DND-41 (cell line): ENCODE measurements at regions not wholly inside any gene's neighbourhood (a gene's known extent, or its start where the extent isn't known, plus 50 kb on each side); places are given as distances from the start of the nearest gene placed in this dataset.
"Not testable (repeated sequence)": the region's sequence is repeated elsewhere in the genome, so short reads cannot be mapped to it uniquely, and the experiment has no call there.

Experiments
- ATAC-seq: fragments of 200-7000 bp; cut with Tn5 transposase; 3 replicates; pipeline ENCODE4 v1.9.1; 2021; ENCODE audit warnings: low read depth; ENCODE audit not compliant: insufficient read depth
- DNase-seq: peaks from one replicate; pipeline ENCODE4 v3.0.0-alpha.2; 2020
- H2AFZ ChIP-seq: 2 replicates; pipeline ENCODE4 v1.6.0; 2012; ENCODE audit warnings: low read depth, low read length
- H3K27ac ChIP-seq: 2 replicates; pipeline ENCODE4 v1.5.1; 2012; ENCODE audit warnings: low read length, inconsistent platforms
- H3K27me3 ChIP-seq: fragments of 200-600 bp; sonication (generic); 2 replicates; pipeline ENCODE4 v1.6.0; 2012; ENCODE audit warnings: low read length, mild to moderate bottlenecking, inconsistent platforms; ENCODE audit not compliant: insufficient read depth, poor library complexity
- H3K36me3 ChIP-seq: 2 replicates; pipeline ENCODE4 v1.5.1; 2012; ENCODE audit warnings: low read length, inconsistent platforms; ENCODE audit not compliant: insufficient read depth
- H3K4me1 ChIP-seq: 2 replicates; pipeline ENCODE4 v1.5.1; 2012; ENCODE audit warnings: mild to moderate bottlenecking, low read length; ENCODE audit not compliant: insufficient read depth
- H3K4me2 ChIP-seq: 2 replicates; pipeline ENCODE4 v1.6.0; 2012; ENCODE audit warnings: mild to moderate bottlenecking, moderate library complexity, low read length, inconsistent platforms; ENCODE audit not compliant: insufficient read depth
- H3K4me3 ChIP-seq, 2 experiments: fragments of 200-600 bp in 1 of 2; shearing (Covaris generic) in 1 of 2; 2 replicates each; pipeline ENCODE4 v1.5.1; 2012 to 2016; ENCODE audit warnings: inconsistent platforms in 2 of 2, low read length in 2 of 2, mild to moderate bottlenecking in 2 of 2, low read depth in 1 of 2, moderate library complexity in 1 of 2
- H3K79me2 ChIP-seq: 2 replicates; pipeline ENCODE4 v1.6.0; 2012; ENCODE audit warnings: low read length, inconsistent platforms; ENCODE audit not compliant: insufficient read depth
- H3K9ac ChIP-seq: 2 replicates; pipeline ENCODE4 v1.6.0; 2012; ENCODE audit warnings: low read depth, mild to moderate bottlenecking, inconsistent platforms, low read length, moderate library complexity
- H3K9me3 ChIP-seq: 2 replicates; pipeline ENCODE4 v1.5.1; 2012; ENCODE audit warnings: low read length, moderate library complexity, mild to moderate bottlenecking, inconsistent platforms; ENCODE audit not compliant: insufficient read depth, severe bottlenecking
- H4K20me1 ChIP-seq: 2 replicates; pipeline ENCODE4 v1.6.0; 2012; ENCODE audit warnings: low read length; ENCODE audit not compliant: insufficient read depth
- EZH2 ChIP-seq: IDR thresholded peaks from 3 replicates; pipeline ENCODE4 v1.6.1; 2012; ENCODE audit warnings: borderline replicate concordance, low read depth, mild to moderate bottlenecking, moderate library complexity, low read length, inconsistent platforms; ENCODE audit not compliant: severe bottlenecking
- TF ChIP-seq, protein P1 (sequence below): IDR thresholded peaks from 2 replicates; pipeline ENCODE4 v1.5.1; 2012; ENCODE audit warnings: borderline replicate concordance, low read length, moderate library complexity, mild to moderate bottlenecking; ENCODE audit not compliant: poor library complexity, severe bottlenecking; ENCODE audit errors: extremely low read depth

DNA sequence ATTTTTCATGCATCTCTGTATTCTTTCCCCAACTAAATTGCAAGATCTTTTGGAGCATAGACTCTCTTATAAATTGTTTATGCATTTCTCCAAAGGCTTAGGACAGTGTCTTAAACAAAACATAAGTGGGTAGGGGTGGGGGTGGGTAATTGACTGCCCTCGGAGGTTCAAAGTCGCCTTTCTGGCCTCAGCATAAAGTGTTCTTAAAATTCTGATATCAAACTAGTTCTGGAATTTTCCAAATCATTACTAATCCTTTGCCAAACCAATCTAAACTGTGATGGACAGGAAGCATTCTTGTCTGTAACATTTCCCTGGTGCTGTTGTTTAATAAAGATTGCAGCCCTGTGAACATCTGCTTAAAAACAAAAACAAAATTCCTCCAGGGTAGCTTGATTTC is 61.8 kb upstream of the FAT3 start:
- ATAC-seq (no peak), DNase-seq (no peak)
- H3K4me2 ChIP-seq, result no peak overlapping the region
- H3K9ac ChIP-seq, result no peak overlapping the region
- H3K27ac ChIP-seq, result no peak overlapping the region
- no peaks in the 10 kb centered on the region for H3K27me3 ChIP-seq
- H3K9me3 ChIP-seq, result no peaks in the 10 kb centered on the region
- TF ChIP-seq, protein P1, sequence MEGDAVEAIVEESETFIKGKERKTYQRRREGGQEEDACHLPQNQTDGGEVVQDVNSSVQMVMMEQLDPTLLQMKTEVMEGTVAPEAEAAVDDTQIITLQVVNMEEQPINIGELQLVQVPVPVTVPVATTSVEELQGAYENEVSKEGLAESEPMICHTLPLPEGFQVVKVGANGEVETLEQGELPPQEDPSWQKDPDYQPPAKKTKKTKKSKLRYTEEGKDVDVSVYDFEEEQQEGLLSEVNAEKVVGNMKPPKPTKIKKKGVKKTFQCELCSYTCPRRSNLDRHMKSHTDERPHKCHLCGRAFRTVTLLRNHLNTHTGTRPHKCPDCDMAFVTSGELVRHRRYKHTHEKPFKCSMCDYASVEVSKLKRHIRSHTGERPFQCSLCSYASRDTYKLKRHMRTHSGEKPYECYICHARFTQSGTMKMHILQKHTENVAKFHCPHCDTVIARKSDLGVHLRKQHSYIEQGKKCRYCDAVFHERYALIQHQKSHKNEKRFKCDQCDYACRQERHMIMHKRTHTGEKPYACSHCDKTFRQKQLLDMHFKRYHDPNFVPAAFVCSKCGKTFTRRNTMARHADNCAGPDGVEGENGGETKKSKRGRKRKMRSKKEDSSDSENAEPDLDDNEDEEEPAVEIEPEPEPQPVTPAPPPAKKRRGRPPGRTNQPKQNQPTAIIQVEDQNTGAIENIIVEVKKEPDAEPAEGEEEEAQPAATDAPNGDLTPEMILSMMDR, result no peak
- TF ChIP-seq EZH2, result no peak
- no peaks in the 10 kb centered on the region for H3K4me1 ChIP-seq
- no peak overlapping the region for H3K4me3 ChIP-seq
- H4K20me1 ChIP-seq, result no peaks in the 10 kb centered on the region
- no peaks in the 10 kb centered on the region for H3K79me2 ChIP-seq
- no peaks in the 10 kb centered on the region for H3K36me3 ChIP-seq
- H2AFZ ChIP-seq, result no peak overlapping the region

DNA sequence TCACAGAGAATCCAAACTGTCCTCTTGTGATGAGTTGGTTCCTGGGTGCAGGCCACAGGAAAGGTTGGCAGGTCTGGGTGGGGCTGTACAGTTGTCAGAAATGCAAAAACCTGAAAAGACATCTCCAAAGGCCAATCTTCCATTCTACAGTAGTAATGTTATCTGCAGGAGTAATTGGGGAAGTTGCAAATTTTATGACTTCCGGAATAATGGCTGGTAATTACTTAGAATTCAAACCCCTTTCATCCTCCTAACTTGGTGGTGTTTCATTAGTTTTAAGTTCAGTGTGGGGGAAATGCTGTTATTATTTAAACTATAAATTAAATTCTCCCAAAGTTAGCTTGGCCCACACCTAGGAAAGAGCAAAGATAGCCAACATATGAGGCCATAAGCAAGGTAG is 64.7 kb upstream of the FAT3 start:
- ATAC-seq (no peak), DNase-seq (no peak)
- Histone ChIP-seq H3K27me3 (no peaks in the 10 kb centered on the region), H3K9me3 (no peaks in the 10 kb centered on the region), H4K20me1 (no peaks in the 10 kb centered on the region), H3K9ac (no peak overlapping the region), H2AFZ (no peak overlapping the region), H3K4me3 (no peak overlapping the region), H3K4me1 (no peaks in the 10 kb centered on the region), H3K27ac (no peak overlapping the region), H3K4me2 (no peak overlapping the region), H3K79me2 (no peaks in the 10 kb centered on the region), H3K36me3 (no peaks in the 10 kb centered on the region)
- TF ChIP-seq EZH2, result no peak
- TF ChIP-seq, protein P1, result no peak

- H3K4me3 ChIP-seq, H3K27ac ChIP-seq, H4K20me1 ChIP-seq, H3K4me2 ChIP-seq, H3K4me1 ChIP-seq, H3K79me2 ChIP-seq, H3K9ac ChIP-seq, H3K36me3 ChIP-seq, H3K27me3 ChIP-seq, H2AFZ ChIP-seq, H3K9me3 ChIP-seq, ATAC-seq, DNase-seq: not testable (repeated sequence)
These were observed 67.2 kb upstream of the FAT3 start for GRCh38 chr11:92157390-92157789.

DNA sequence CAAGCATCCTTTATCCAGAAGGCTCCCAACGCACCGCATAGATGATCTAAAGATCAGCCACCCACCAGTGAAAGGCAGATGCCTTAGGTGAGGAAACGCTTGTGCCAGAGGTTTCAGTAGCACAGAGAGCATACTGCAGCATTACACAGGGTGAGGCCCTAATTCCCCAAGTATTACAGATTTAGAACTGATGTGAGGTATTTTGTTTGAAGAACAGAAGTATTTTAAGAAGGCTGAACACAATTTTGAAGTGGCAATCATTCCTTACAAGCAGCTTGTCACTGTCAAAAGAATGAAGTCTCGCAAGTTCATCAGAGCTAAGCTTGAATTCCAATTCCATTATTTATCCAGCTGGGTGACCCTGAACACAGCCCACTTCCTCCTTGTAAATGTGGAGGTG is 70.0 kb upstream of the FAT3 start:
- H3K27me3 ChIP-seq, result no peaks in the 10 kb centered on the region
- H3K4me2 ChIP-seq, result no peak overlapping the region
- no peaks in the 10 kb centered on the region for H3K9me3 ChIP-seq
- H2AFZ ChIP-seq, result no peak overlapping the region
- no peaks in the 10 kb centered on the region for H3K36me3 ChIP-seq
- no peak overlapping the region for H3K4me3 ChIP-seq
- no peaks in the 10 kb centered on the region for H3K79me2 ChIP-seq
- H3K27ac ChIP-seq, result no peak overlapping the region
- no peak for DNase-seq
- no peaks in the 10 kb centered on the region for H3K4me1 ChIP-seq
- no peak for TF ChIP-seq EZH2
- TF ChIP-seq, protein P1, result no peak
- no peaks in the 10 kb centered on the region for H4K20me1 ChIP-seq
- ATAC-seq, result no peak
- no peak overlapping the region for H3K9ac ChIP-seq
